ENCODE measurements at regions not wholly inside any gene's neighbourhood (a gene's known extent, or its start where the extent isn't known, plus 50 kb on each side); places are given as distances from the start of the nearest gene placed in this dataset.
"Not testable (repeated sequence)": the region's sequence is repeated elsewhere in the genome, so short reads cannot be mapped to it uniquely, and the experiment has no call there.

GRCh38 chr9:115347776-115348175 is 229.8 kb upstream of the TNC start:
- not testable (repeated sequence) for TF ChIP-seq CTCF (IDR thresholded peaks at IDR 0.05); ZFX (IDR thresholded peaks at IDR 0.05; ENCODE audit: borderline replicate concordance)

Data from 22Rv1 (cell line).